GM12878 (cell line): ENCODE measurements at regions not wholly inside any gene's neighbourhood (a gene's known extent, or its start where the extent isn't known, plus 50 kb on each side); places are given as distances from the start of the nearest gene placed in this dataset.

Experiments used
- ATAC-seq: fragments of 200-7000 bp; cut with Tn5 transposase; 3 replicates; pipeline ENCODE4 v1.9.1; 2020; ENCODE audit warnings: mild to moderate bottlenecking, moderate library complexity
- BruUV-seq: library from RNA; stranded (reverse); fragments of 400-500 nt; replicated peaks from 2 replicates; lab custom pipeline; 2021; lab: Mats Ljungman, UMichigan
- CTCF ChIA-PET: fragments of 300-600 bp; sonication (Branson Sonifier 250); formaldehyde crosslinking; extraction: SDS; loops from one replicate; lab custom pipeline; 2021; ENCODE audit warnings: inconsistent platforms; lab: Yijun Ruan, JAX
- POLR2A ChIA-PET: fragments of 350-600 bp; formaldehyde crosslinking; extraction: SDS; loops from one replicate; lab custom pipeline; 2021; ENCODE audit warnings: inconsistent platforms; lab: Charles Lee
- RAD21 ChIA-PET: fragments of 300-600 bp; sonication (Branson Sonifier 250); formaldehyde crosslinking; loops from one replicate; lab custom pipeline; 2023; ENCODE audit warnings: antibody characterized with exemption; ENCODE audit not compliant: unreplicated experiment; lab: Charles Lee
- SMC1A ChIA-PET: fragments of 300-600 bp; sonication (Branson Sonifier 250); formaldehyde crosslinking; loops from one replicate; lab custom pipeline; 2023; ENCODE audit not compliant: unreplicated experiment, uncharacterized antibody; lab: Charles Lee
- DNase-seq: peaks from one replicate; pipeline ENCODE4 v3.0.0-alpha.2; 2011; ENCODE audit warnings: low read depth, low spot score
- FAIRE-seq: peaks from 3 replicates; lab custom pipeline; 2011; peaks lifted over from hg19 to GRCh38; lab: Jason Lieb, UNC
- H2AFZ ChIP-seq: 2 replicates; pipeline ENCODE4 v1.6.0; 2011; ENCODE audit warnings: low read depth, low read length, control low read depth; ENCODE audit not compliant: control insufficient read depth
- H3K27ac ChIP-seq: 2 replicates; pipeline ENCODE4 v1.5.1; 2011; ENCODE audit warnings: control low read depth; ENCODE audit not compliant: control insufficient read depth, insufficient read depth
- H3K27me3 ChIP-seq, 2 experiments: replicated peaks in 1 of 2; 2 replicates each; pipeline versions ENCODE4 v1.6.0 to v1.6.1; 2011; ENCODE audit warnings: low read length in 1 of 2; ENCODE audit not compliant: control insufficient read depth in 2 of 2, insufficient read depth in 2 of 2
- H3K36me3 ChIP-seq, 2 experiments: 2 replicates each; pipeline ENCODE4 v1.5.1; 2011; ENCODE audit warnings: low read length in 1 of 2; ENCODE audit not compliant: control insufficient read depth in 2 of 2, insufficient read depth in 2 of 2
- H3K4me1 ChIP-seq: 2 replicates; pipeline ENCODE4 v1.6.1; 2011; ENCODE audit warnings: mild to moderate bottlenecking, low read length, moderate library complexity, mixed read lengths; ENCODE audit not compliant: control insufficient read depth, insufficient read depth
- H3K4me2 ChIP-seq: 2 replicates; pipeline ENCODE4 v1.6.0; 2011; ENCODE audit warnings: control low read depth; ENCODE audit not compliant: control insufficient read depth, insufficient read depth
- H3K4me3 ChIP-seq: fragments of 200-600 bp; sonication (generic); 2 replicates; pipeline ENCODE4 v1.5.1; 2016
- H3K79me2 ChIP-seq: 2 replicates; pipeline ENCODE4 v1.6.0; 2011; ENCODE audit warnings: low read length; ENCODE audit not compliant: control insufficient read depth, insufficient read depth
- H3K9ac ChIP-seq: 2 replicates; pipeline ENCODE4 v1.8.0; 2011; ENCODE audit warnings: low read length, control low read depth, mixed read lengths; ENCODE audit not compliant: control insufficient read depth, insufficient read depth
- H3K9me3 ChIP-seq: replicated peaks from 3 replicates; pipeline ENCODE4 v1.5.1; 2011; ENCODE audit warnings: mild to moderate bottlenecking, low read length; ENCODE audit not compliant: control insufficient read depth, insufficient read depth
- H4K20me1 ChIP-seq: 2 replicates; pipeline ENCODE4 v1.6.0; 2011; ENCODE audit not compliant: control insufficient read depth, insufficient read depth
- BMI1 ChIP-seq: fragments of 450-650 bp; IDR thresholded peaks from 2 replicates; pipeline ENCODE4 v1.6.1; 2016; ENCODE audit warnings: mild to moderate bottlenecking, moderate library complexity, borderline replicate concordance
- DPF2 ChIP-seq: fragments of 450-650 bp; IDR thresholded peaks from 2 replicates; pipeline ENCODE4 v1.6.1; 2017; ENCODE audit warnings: mild to moderate bottlenecking
- IKZF1 ChIP-seq: fragments of 450-650 bp; conservative IDR thresholded peaks from 2 replicates; pipeline ENCODE4 v1.6.1; 2017; ENCODE audit warnings: antibody characterized with exemption, mild to moderate bottlenecking
- MEF2A ChIP-seq: IDR thresholded peaks from 2 replicates; pipeline ENCODE4 v1.6.1; 2011; ENCODE audit warnings: low read depth, mild to moderate bottlenecking, low read length, moderate library complexity; ENCODE audit not compliant: insufficient read depth
- MXI1 ChIP-seq: fragments of 150-350 bp; IDR thresholded peaks from 2 replicates; pipeline ENCODE4 v1.6.1; 2011; ENCODE audit warnings: low read depth, mild to moderate bottlenecking, inconsistent platforms, low read length, improper control_type of control experiment
- MYB ChIP-seq: fragments of 150-350 bp; IDR thresholded peaks from 2 replicates; pipeline ENCODE4 v1.6.1; 2014; ENCODE audit warnings: mild to moderate bottlenecking, low read depth, low read length, borderline replicate concordance
- NRF1 ChIP-seq: conservative IDR thresholded peaks from 2 replicates; pipeline ENCODE4 v1.6.1; 2011; ENCODE audit warnings: mild to moderate bottlenecking, low read depth, low read length, improper control_type of control experiment
- PML ChIP-seq: IDR thresholded peaks from 2 replicates; pipeline ENCODE4 v1.6.1; 2012; ENCODE audit warnings: low read length, inconsistent platforms
- WGBS: methylation state at CpG from one replicate; pipeline ENCODE4 v1.1.6; 2016; ENCODE audit warnings: low lambda C conversion rate; ENCODE audit not compliant: insufficient replicate concordance, insufficient coverage; ENCODE audit errors: missing lambda C conversion rate; 5-methylcytosine and 5-hydroxymethylcytosine counted together
- in situ Hi-C: fragments of 300-500 bp; cut with MboI; formaldehyde crosslinking; loops from 9 replicates; pipeline ENCODE4 v1.14.3; 2018; ENCODE audit warnings: mixed read lengths
- intact Hi-C: fragments of 100-400 bp; cut with micrococcal nuclease; formaldehyde crosslinking; loops from one replicate; pipeline ENCODE4 v1.14.2; 2022; ENCODE audit not compliant: unreplicated experiment
- TF ChIP-seq, protein P1 (sequence below): IDR thresholded peaks from 2 replicates; pipeline ENCODE4 v1.6.1; 2012; ENCODE audit warnings: mild to moderate bottlenecking, low read depth, low read length
- TF ChIP-seq, protein P2 (sequence below): fragments of 450-650 bp; IDR thresholded peaks from 2 replicates; pipeline ENCODE4 v1.6.1; 2017; ENCODE audit warnings: mild to moderate bottlenecking
- TF ChIP-seq, protein P3 (sequence below): fragments of 450-650 bp; IDR thresholded peaks from 2 replicates; pipeline ENCODE4 v1.6.1; 2016; ENCODE audit warnings: mild to moderate bottlenecking
- TF ChIP-seq, protein P4 (sequence below): IDR thresholded peaks from 2 replicates; pipeline ENCODE4 v1.6.1; 2012; ENCODE audit warnings: low read length, inconsistent platforms

DNA sequence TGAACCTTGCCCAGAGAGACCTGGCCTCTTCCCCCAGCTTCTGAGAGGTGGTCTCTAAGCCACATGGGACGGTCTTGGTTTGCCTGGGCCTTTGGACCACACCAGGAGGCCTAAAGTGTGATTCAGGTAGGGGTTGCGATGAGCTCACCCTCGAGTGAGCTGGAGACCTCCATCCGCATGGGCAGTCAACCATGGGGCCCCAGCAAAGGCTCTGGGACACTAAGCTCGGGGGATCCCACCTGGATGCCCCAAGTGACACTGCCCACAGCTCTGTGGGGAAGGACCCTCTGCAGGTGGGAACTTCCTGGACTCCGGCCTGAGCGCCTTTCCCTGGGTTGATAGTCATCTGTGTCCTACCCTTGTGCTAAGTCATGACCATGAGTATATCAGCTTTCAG, 57.1 kb upstream of the FAM20C start:
- no TSS peak for BruUV-seq
- Histone ChIP-seq H3K4me3 (no peak overlapping the region), H2AFZ (no peak overlapping the region), H3K4me2 (no peak overlapping the region), H4K20me1 (no peaks in the 10 kb centered on the region), H3K4me1 (no peaks in the 10 kb centered on the region), H3K79me2 (no peaks in the 10 kb centered on the region), H3K27ac (no peak overlapping the region), H3K9me3 (no peaks in the 10 kb centered on the region), H3K9ac (no peak overlapping the region), H3K27me3 (no peaks in the 10 kb centered on the region), H3K36me3 (no peaks in the 10 kb centered on the region)
- no peak for DNase-seq
- TF ChIP-seq, protein P1, sequence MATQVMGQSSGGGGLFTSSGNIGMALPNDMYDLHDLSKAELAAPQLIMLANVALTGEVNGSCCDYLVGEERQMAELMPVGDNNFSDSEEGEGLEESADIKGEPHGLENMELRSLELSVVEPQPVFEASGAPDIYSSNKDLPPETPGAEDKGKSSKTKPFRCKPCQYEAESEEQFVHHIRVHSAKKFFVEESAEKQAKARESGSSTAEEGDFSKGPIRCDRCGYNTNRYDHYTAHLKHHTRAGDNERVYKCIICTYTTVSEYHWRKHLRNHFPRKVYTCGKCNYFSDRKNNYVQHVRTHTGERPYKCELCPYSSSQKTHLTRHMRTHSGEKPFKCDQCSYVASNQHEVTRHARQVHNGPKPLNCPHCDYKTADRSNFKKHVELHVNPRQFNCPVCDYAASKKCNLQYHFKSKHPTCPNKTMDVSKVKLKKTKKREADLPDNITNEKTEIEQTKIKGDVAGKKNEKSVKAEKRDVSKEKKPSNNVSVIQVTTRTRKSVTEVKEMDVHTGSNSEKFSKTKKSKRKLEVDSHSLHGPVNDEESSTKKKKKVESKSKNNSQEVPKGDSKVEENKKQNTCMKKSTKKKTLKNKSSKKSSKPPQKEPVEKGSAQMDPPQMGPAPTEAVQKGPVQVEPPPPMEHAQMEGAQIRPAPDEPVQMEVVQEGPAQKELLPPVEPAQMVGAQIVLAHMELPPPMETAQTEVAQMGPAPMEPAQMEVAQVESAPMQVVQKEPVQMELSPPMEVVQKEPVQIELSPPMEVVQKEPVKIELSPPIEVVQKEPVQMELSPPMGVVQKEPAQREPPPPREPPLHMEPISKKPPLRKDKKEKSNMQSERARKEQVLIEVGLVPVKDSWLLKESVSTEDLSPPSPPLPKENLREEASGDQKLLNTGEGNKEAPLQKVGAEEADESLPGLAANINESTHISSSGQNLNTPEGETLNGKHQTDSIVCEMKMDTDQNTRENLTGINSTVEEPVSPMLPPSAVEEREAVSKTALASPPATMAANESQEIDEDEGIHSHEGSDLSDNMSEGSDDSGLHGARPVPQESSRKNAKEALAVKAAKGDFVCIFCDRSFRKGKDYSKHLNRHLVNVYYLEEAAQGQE, result no peak
- TF ChIP-seq MXI1 (no peak), PML (no peak), MEF2A (no peak), NRF1 (no peak), DPF2 (no peak), BMI1 (no peak), IKZF1 (no peak), MYB (no peak)
- TF ChIP-seq, protein P2, sequence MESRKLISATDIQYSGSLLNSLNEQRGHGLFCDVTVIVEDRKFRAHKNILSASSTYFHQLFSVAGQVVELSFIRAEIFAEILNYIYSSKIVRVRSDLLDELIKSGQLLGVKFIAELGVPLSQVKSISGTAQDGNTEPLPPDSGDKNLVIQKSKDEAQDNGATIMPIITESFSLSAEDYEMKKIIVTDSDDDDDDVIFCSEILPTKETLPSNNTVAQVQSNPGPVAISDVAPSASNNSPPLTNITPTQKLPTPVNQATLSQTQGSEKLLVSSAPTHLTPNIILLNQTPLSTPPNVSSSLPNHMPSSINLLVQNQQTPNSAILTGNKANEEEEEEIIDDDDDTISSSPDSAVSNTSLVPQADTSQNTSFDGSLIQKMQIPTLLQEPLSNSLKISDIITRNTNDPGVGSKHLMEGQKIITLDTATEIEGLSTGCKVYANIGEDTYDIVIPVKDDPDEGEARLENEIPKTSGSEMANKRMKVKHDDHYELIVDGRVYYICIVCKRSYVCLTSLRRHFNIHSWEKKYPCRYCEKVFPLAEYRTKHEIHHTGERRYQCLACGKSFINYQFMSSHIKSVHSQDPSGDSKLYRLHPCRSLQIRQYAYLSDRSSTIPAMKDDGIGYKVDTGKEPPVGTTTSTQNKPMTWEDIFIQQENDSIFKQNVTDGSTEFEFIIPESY, result no peak
- TF ChIP-seq, protein P3, sequence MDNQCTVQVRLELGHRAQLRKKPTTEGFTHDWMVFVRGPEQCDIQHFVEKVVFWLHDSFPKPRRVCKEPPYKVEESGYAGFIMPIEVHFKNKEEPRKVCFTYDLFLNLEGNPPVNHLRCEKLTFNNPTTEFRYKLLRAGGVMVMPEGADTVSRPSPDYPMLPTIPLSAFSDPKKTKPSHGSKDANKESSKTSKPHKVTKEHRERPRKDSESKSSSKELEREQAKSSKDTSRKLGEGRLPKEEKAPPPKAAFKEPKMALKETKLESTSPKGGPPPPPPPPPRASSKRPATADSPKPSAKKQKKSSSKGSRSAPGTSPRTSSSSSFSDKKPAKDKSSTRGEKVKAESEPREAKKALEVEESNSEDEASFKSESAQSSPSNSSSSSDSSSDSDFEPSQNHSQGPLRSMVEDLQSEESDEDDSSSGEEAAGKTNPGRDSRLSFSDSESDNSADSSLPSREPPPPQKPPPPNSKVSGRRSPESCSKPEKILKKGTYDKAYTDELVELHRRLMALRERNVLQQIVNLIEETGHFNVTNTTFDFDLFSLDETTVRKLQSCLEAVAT, result no peak
- TF ChIP-seq, protein P4, sequence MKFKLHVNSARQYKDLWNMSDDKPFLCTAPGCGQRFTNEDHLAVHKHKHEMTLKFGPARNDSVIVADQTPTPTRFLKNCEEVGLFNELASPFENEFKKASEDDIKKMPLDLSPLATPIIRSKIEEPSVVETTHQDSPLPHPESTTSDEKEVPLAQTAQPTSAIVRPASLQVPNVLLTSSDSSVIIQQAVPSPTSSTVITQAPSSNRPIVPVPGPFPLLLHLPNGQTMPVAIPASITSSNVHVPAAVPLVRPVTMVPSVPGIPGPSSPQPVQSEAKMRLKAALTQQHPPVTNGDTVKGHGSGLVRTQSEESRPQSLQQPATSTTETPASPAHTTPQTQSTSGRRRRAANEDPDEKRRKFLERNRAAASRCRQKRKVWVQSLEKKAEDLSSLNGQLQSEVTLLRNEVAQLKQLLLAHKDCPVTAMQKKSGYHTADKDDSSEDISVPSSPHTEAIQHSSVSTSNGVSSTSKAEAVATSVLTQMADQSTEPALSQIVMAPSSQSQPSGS, result no peak
- SMC1A ChIA-PET, result no interaction called here
- POLR2A ChIA-PET, result no interaction called here
- in situ Hi-C loops, result no loop called here
- intact Hi-C loops, result no loop called here
- WGBS, result 25% methylated on average over 7 of the region's 7 CpGs
- RAD21 ChIA-PET, result no interaction called here
- CTCF ChIA-PET, result no interaction called here
- no peak for ATAC-seq
- no peak for FAIRE-seq
